Loucy (cell line): ENCODE measurements at regions not wholly inside any gene's neighbourhood (a gene's known extent, or its start where the extent isn't known, plus 50 kb on each side); places are given as distances from the start of the nearest gene placed in this dataset.
"Not testable (repeated sequence)": the region's sequence is repeated elsewhere in the genome, so short reads cannot be mapped to it uniquely, and the experiment has no call there.

Source experiments
- H2AFZ ChIP-seq: fragments of 200-600 bp; sonication (generic); 2 replicates; pipeline ENCODE4 v1.6.0; 2016; ENCODE audit warnings: antibody characterized with exemption, mild to moderate bottlenecking, low read length, moderate library complexity
- H3F3A ChIP-seq: fragments of 200-600 bp; 2 replicates; pipeline ENCODE4 v1.6.0; 2016; ENCODE audit warnings: antibody characterized with exemption, low read depth, mild to moderate bottlenecking
- H3K27me3 ChIP-seq: fragments of 200-600 bp; sonication (generic); 2 replicates; pipeline ENCODE4 v1.6.1; 2014; ENCODE audit warnings: low read length, mild to moderate bottlenecking; ENCODE audit not compliant: insufficient read depth, poor library complexity, severe bottlenecking
- H3K36me3 ChIP-seq: fragments of 200-600 bp; sonication (generic); 2 replicates; pipeline ENCODE4 v1.6.1; 2016; ENCODE audit warnings: low read length; ENCODE audit not compliant: insufficient read depth
- H3K4me1 ChIP-seq: fragments of 200-600 bp; sonication (generic); 2 replicates; pipeline ENCODE4 v1.5.1; 2014; ENCODE audit warnings: low read length, mild to moderate bottlenecking; ENCODE audit not compliant: insufficient read depth, poor library complexity, severe bottlenecking
- H3K4me2 ChIP-seq: fragments of 200-600 bp; sonication (generic); 2 replicates; pipeline ENCODE4 v1.6.0; 2014; ENCODE audit warnings: antibody characterized with exemption, low read length, low read depth, mild to moderate bottlenecking; ENCODE audit not compliant: poor library complexity, severe bottlenecking
- H3K4me3 ChIP-seq: fragments of 200-600 bp; sonication (generic); 2 replicates; pipeline ENCODE4 v1.5.1; 2014; ENCODE audit warnings: low read length, mild to moderate bottlenecking, mixed read lengths; ENCODE audit not compliant: poor library complexity, severe bottlenecking
- H3K79me2 ChIP-seq: fragments of 200-600 bp; sonication (generic); 2 replicates; pipeline ENCODE4 v1.6.1; 2014; ENCODE audit warnings: low read length; ENCODE audit not compliant: insufficient read depth
- H3K9ac ChIP-seq: fragments of 200-600 bp; sonication (generic); 2 replicates; pipeline ENCODE4 v1.6.0; 2014; ENCODE audit warnings: mild to moderate bottlenecking, low read depth, low read length, moderate library complexity; ENCODE audit not compliant: poor library complexity, severe bottlenecking
- H3K9me2 ChIP-seq: fragments of 200-600 bp; sonication (generic); replicated peaks from 2 replicates; pipeline ENCODE4 v1.6.1; 2016; ENCODE audit warnings: low read depth, low read length, mixed read lengths
- H3K9me3 ChIP-seq: fragments of 200-600 bp; sonication (generic); 2 replicates; pipeline ENCODE4 v1.6.1; 2014; ENCODE audit warnings: mild to moderate bottlenecking, antibody characterized with exemption, low read length, low read depth; ENCODE audit not compliant: insufficient read depth
- H4K20me1 ChIP-seq: fragments of 200-600 bp; sonication (generic); 2 replicates; pipeline ENCODE4 v1.6.0; 2014; ENCODE audit warnings: antibody characterized with exemption, low read length, mild to moderate bottlenecking; ENCODE audit not compliant: insufficient read depth, poor library complexity, severe bottlenecking
- EZH2phosphoT487 ChIP-seq: fragments of 200-600 bp; IDR thresholded peaks from 2 replicates; pipeline ENCODE4 v1.6.1; 2018; ENCODE audit warnings: antibody characterized with exemption, mild to moderate bottlenecking, moderate library complexity, borderline replicate concordance
- TF ChIP-seq, protein P1 (sequence below): fragments of 200-600 bp; sonication (generic); conservative IDR thresholded peaks from 2 replicates; pipeline ENCODE4 v1.5.1; 2014; ENCODE audit warnings: mild to moderate bottlenecking, antibody characterized with exemption, low read length

- H4K20me1 ChIP-seq: no peaks in the 10 kb centered on the region
- H3K9me2 ChIP-seq: no peaks in the 10 kb centered on the region
- no peak overlapping the region for H3K4me2 ChIP-seq
- no peaks in the 10 kb centered on the region for H3K4me1 ChIP-seq
- no peak overlapping the region for H3K4me3 ChIP-seq
- no peaks in the 10 kb centered on the region for H3F3A ChIP-seq
- no peak overlapping the region for H3K9ac ChIP-seq
- no peak overlapping the region for H2AFZ ChIP-seq
- H3K36me3 ChIP-seq: no peaks in the 10 kb centered on the region
- no peaks in the 10 kb centered on the region for H3K27me3 ChIP-seq
- H3K79me2 ChIP-seq: no peaks in the 10 kb centered on the region
- H3K9me3 ChIP-seq: peaks cover 8% of the 10 kb centered on the region; the same call in 1 of the 2 replicates
- TF ChIP-seq EZH2phosphoT487: no peak
- TF ChIP-seq, protein P1, sequence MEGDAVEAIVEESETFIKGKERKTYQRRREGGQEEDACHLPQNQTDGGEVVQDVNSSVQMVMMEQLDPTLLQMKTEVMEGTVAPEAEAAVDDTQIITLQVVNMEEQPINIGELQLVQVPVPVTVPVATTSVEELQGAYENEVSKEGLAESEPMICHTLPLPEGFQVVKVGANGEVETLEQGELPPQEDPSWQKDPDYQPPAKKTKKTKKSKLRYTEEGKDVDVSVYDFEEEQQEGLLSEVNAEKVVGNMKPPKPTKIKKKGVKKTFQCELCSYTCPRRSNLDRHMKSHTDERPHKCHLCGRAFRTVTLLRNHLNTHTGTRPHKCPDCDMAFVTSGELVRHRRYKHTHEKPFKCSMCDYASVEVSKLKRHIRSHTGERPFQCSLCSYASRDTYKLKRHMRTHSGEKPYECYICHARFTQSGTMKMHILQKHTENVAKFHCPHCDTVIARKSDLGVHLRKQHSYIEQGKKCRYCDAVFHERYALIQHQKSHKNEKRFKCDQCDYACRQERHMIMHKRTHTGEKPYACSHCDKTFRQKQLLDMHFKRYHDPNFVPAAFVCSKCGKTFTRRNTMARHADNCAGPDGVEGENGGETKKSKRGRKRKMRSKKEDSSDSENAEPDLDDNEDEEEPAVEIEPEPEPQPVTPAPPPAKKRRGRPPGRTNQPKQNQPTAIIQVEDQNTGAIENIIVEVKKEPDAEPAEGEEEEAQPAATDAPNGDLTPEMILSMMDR: no peak
Measured at GRCh38 chr15:25993506-25993905, 130.4 kb upstream of the ATP10A start.

DNA sequence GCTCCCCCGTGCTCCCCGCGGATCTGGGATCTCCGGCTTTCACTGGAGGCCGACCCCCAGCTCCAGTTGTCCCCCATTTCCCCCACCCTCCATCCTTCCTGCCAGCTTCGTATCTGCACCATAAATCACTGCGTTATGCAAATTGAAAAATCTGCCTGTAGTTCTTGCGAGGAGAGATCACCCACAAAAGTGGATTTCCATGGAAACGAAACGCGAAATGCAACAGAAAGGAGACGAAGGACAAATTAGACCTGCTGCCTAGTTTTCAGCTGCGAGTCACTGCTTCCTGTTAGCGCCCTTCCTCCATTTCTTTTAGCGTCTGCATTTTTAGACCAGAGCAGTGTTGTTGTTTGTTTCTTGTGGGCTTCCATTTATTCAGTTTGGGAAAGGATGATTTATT is 127.1 kb upstream of the ATP10A start:
- H3F3A ChIP-seq: no peaks in the 10 kb centered on the region
- H3K27me3 ChIP-seq: no peaks in the 10 kb centered on the region
- no peak overlapping the region for H2AFZ ChIP-seq
- H3K9me2 ChIP-seq: no peaks in the 10 kb centered on the region
- no peak overlapping the region for H3K4me3 ChIP-seq
- no peaks in the 10 kb centered on the region for H4K20me1 ChIP-seq
- H3K9ac ChIP-seq: no peak overlapping the region
- H3K4me1 ChIP-seq: no peaks in the 10 kb centered on the region
- H3K79me2 ChIP-seq: no peaks in the 10 kb centered on the region
- TF ChIP-seq EZH2phosphoT487: no peak
- TF ChIP-seq, protein P1: no peak
- peaks cover 8% of the 10 kb centered on the region; the same call in 1 of the 2 replicates for H3K9me3 ChIP-seq
- no peaks in the 10 kb centered on the region for H3K36me3 ChIP-seq
- no peak overlapping the region for H3K4me2 ChIP-seq

GRCh38 chr15:25989327-25989726 is 126.2 kb upstream of the ATP10A start:
- no peak overlapping the region for H2AFZ ChIP-seq
- H3K27me3 ChIP-seq: no peaks in the 10 kb centered on the region
- H3F3A ChIP-seq: no peaks in the 10 kb centered on the region
- no peak overlapping the region for H3K9ac ChIP-seq
- no peak overlapping the region for H3K4me3 ChIP-seq
- H3K9me2 ChIP-seq: no peaks in the 10 kb centered on the region
- H3K4me2 ChIP-seq: no peak overlapping the region
- no peaks in the 10 kb centered on the region for H3K4me1 ChIP-seq
- H3K79me2 ChIP-seq: no peaks in the 10 kb centered on the region
- no peaks in the 10 kb centered on the region for H3K36me3 ChIP-seq
- H4K20me1 ChIP-seq: no peaks in the 10 kb centered on the region
- TF ChIP-seq, protein P1: no peak
- TF ChIP-seq EZH2phosphoT487: no peak
- H3K9me3 ChIP-seq: peaks cover 8% of the 10 kb centered on the region; the same call in 1 of the 2 replicates

- H3K9ac ChIP-seq, H3K27me3 ChIP-seq, H3F3A ChIP-seq, H4K20me1 ChIP-seq, H2AFZ ChIP-seq, H3K4me2 ChIP-seq, H3K4me3 ChIP-seq, H3K9me2 ChIP-seq, H3K4me1 ChIP-seq, H3K9me3 ChIP-seq, H3K79me2 ChIP-seq, H3K36me3 ChIP-seq: not testable (repeated sequence)
Measured at GRCh38 chr15:25988716-25989115, 125.6 kb upstream of the ATP10A start.
